A673 (cell line): ENCODE measurements at regions not wholly inside any gene's neighbourhood (a gene's known extent, or its start where the extent isn't known, plus 50 kb on each side); places are given as distances from the start of the nearest gene placed in this dataset.

Experiments used
- BruUV-seq: library from RNA; stranded (reverse); fragments of 400-500 nt; replicated peaks from 2 replicates; lab custom pipeline; 2021; lab: Mats Ljungman, UMichigan
- CTCF ChIA-PET: fragments of 300-600 bp; sonication (Branson Sonifier 250); formaldehyde crosslinking; loops from one replicate; lab custom pipeline; 2022; ENCODE audit warnings: antibody characterized with exemption; lab: Charles Lee
- POLR2A ChIA-PET: fragments of 300-600 bp; sonication (Branson Sonifier 250); formaldehyde crosslinking; loops from one replicate; lab custom pipeline; 2022; ENCODE audit warnings: antibody characterized with exemption; ENCODE audit not compliant: low non-redundant PET; lab: Charles Lee
- DNase-seq: peaks from one replicate; pipeline ENCODE4 v3.0.0-alpha.2; 2015; ENCODE audit warnings: low spot score
- H3K27ac ChIP-seq: fragments of 200-600 bp; sonication (generic); 2 replicates; pipeline ENCODE4 v1.5.1; 2016; ENCODE audit warnings: mixed run types, low read depth, mild to moderate bottlenecking, mixed read lengths, antibody characterized with exemption, low read length; ENCODE audit not compliant: poor library complexity, severe bottlenecking
- H3K27me3 ChIP-seq: fragments of 200-600 bp; sonication (generic); replicated peaks from 2 replicates; pipeline ENCODE4 v1.6.1; 2017; ENCODE audit warnings: mixed run types, low read depth, mild to moderate bottlenecking, mixed read lengths, antibody characterized with exemption, low read length; ENCODE audit not compliant: insufficient read depth, poor library complexity
- H3K36me3 ChIP-seq: fragments of 200-600 bp; sonication (generic); 2 replicates; pipeline ENCODE4 v1.6.1; 2016; ENCODE audit warnings: mixed run types, mild to moderate bottlenecking, mixed read lengths, antibody characterized with exemption, low read length; ENCODE audit not compliant: insufficient read depth, poor library complexity, severe bottlenecking
- H3K4me1 ChIP-seq: fragments of 200-600 bp; sonication (generic); 2 replicates; pipeline ENCODE4 v1.6.1; 2017; ENCODE audit warnings: mixed run types, mild to moderate bottlenecking, mixed read lengths, antibody characterized with exemption, low read length; ENCODE audit not compliant: insufficient read depth, poor library complexity, severe bottlenecking
- H3K4me3 ChIP-seq: fragments of 200-600 bp; sonication (generic); 2 replicates; pipeline ENCODE4 v1.5.1; 2016; ENCODE audit warnings: low read depth, mixed run types, mild to moderate bottlenecking, mixed read lengths, low read length; ENCODE audit not compliant: poor library complexity, severe bottlenecking
- H3K9me3 ChIP-seq: fragments of 200-600 bp; sonication (generic); 2 replicates; pipeline ENCODE4 v1.6.1; 2016; ENCODE audit warnings: mixed run types, low read depth, mild to moderate bottlenecking, mixed read lengths, antibody characterized with exemption, low read length; ENCODE audit not compliant: poor library complexity, severe bottlenecking
- EZH2 ChIP-seq: fragments of 200-600 bp; sonication (generic); IDR thresholded peaks from 2 replicates; pipeline ENCODE4 v1.6.1; 2017; ENCODE audit warnings: borderline replicate concordance, low read depth, mild to moderate bottlenecking, mixed read lengths, antibody characterized with exemption, low read length; ENCODE audit not compliant: poor library complexity, severe bottlenecking
- intact Hi-C: fragments of 100-400 bp; cut with micrococcal nuclease; formaldehyde crosslinking; loops from one replicate; pipeline ENCODE4 v1.10.0; 2022; ENCODE audit not compliant: unreplicated experiment
- TF ChIP-seq, protein P1 (sequence below): fragments of 300-800, 200-600 bp; sonication (generic); conservative IDR thresholded peaks from 2 replicates; pipeline ENCODE4 v1.5.1; 2017; ENCODE audit warnings: low read depth, mild to moderate bottlenecking, antibody characterized with exemption, low read length, moderate library complexity, mixed read lengths

DNA sequence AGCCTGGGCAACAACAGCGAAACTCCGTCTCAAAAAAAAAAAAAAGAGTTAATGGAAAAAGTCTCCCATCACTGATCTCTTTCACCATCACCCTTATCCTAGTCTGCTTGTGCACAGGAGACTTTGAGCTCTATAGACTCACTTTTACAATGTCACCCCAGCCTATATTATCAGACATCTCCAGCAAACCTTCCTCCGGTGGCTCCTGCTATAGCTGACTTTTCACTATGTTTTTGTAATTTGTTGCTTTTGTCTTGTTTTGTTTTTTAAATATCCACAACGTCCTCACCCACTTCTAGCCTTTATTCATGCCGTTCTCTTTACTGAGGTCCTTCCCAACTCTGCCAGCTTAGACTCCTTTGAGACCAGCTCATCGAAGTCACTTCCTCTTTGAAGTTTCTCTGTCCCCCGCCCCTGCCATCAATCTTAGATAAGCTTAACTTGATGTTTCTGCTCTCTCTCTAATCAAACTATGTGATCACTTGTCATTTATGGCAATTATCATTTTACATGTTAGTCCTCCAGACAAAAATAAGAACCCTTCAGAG lies 82.7 kb upstream of the CHD2 start:
- no peak for TF ChIP-seq EZH2
- TF ChIP-seq, protein P1, sequence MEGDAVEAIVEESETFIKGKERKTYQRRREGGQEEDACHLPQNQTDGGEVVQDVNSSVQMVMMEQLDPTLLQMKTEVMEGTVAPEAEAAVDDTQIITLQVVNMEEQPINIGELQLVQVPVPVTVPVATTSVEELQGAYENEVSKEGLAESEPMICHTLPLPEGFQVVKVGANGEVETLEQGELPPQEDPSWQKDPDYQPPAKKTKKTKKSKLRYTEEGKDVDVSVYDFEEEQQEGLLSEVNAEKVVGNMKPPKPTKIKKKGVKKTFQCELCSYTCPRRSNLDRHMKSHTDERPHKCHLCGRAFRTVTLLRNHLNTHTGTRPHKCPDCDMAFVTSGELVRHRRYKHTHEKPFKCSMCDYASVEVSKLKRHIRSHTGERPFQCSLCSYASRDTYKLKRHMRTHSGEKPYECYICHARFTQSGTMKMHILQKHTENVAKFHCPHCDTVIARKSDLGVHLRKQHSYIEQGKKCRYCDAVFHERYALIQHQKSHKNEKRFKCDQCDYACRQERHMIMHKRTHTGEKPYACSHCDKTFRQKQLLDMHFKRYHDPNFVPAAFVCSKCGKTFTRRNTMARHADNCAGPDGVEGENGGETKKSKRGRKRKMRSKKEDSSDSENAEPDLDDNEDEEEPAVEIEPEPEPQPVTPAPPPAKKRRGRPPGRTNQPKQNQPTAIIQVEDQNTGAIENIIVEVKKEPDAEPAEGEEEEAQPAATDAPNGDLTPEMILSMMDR, result no peak
- POLR2A ChIA-PET, result no interaction called here

DNA sequence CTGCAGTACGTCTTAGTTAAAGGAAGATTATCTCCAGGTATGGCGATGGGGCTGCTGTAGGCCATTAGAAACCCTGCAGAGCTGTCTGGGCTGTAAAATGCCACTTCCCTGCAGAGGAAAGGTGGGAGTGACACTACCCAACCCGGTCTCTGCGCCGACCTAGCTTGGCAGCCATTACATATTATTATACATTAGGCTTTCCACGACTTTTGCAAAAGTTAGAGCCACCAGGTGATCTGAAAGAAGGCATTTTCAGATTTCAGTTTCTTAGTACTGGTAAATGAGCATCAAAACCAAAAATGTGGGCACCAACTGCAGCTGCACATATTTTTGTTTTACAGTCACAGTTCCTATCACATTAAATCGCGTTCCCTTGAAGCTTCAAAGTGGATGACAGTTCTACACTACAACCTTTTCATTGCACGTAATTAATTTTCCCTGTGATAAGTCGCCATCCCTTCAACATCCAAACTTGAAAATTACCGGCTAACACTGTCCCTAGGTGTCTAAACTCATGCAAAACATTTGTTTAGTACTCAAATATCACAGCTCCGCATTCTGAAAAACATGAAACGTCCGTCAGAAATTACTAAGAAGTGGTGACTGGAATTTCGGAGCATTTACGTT lies 81.4 kb upstream of the CHD2 start:
- Histone ChIP-seq H3K36me3 (no peaks in the 10 kb centered on the region), H3K27me3 (no peaks in the 10 kb centered on the region), H3K9me3 (no peaks in the 10 kb centered on the region), H3K4me3 (peak overlapping the region; percentile 31), H3K27ac (peak overlapping the region; percentile 84), H3K4me1 (peaks cover 58% of the 10 kb centered on the region)
- TF ChIP-seq, protein P1, result no peak
- TF ChIP-seq EZH2, result no peak
- ChIA-PET CTCF (interaction anchor here (1.1 kb wide), 1 partner anchor 10 kb away, joined by 3 read pairs; no protein-coding TSS in a partner anchor), POLR2A (interaction anchor here (1.4 kb wide), 1 partner anchor 13 kb away, joined by 10 read pairs; no protein-coding TSS in a partner anchor)
- intact Hi-C loops, result no loop called here
- DNase-seq, result no peak
- no TSS peak for BruUV-seq

More for the DNA sequence above, 82.7 kb upstream of the CHD2 start:
- BruUV-seq, result no TSS peak
- CTCF ChIA-PET, result no interaction called here
- no peaks in the 10 kb centered on the region for H3K9me3 ChIP-seq
- no peaks in the 10 kb centered on the region for H3K27me3 ChIP-seq
- H3K4me3 ChIP-seq, result no peak overlapping the region
- intact Hi-C loops, result no loop called here
- H3K36me3 ChIP-seq, result no peaks in the 10 kb centered on the region
- H3K27ac ChIP-seq, result no peak overlapping the region
- H3K4me1 ChIP-seq, result peaks cover 48% of the 10 kb centered on the region
- no peak for DNase-seq

DNA sequence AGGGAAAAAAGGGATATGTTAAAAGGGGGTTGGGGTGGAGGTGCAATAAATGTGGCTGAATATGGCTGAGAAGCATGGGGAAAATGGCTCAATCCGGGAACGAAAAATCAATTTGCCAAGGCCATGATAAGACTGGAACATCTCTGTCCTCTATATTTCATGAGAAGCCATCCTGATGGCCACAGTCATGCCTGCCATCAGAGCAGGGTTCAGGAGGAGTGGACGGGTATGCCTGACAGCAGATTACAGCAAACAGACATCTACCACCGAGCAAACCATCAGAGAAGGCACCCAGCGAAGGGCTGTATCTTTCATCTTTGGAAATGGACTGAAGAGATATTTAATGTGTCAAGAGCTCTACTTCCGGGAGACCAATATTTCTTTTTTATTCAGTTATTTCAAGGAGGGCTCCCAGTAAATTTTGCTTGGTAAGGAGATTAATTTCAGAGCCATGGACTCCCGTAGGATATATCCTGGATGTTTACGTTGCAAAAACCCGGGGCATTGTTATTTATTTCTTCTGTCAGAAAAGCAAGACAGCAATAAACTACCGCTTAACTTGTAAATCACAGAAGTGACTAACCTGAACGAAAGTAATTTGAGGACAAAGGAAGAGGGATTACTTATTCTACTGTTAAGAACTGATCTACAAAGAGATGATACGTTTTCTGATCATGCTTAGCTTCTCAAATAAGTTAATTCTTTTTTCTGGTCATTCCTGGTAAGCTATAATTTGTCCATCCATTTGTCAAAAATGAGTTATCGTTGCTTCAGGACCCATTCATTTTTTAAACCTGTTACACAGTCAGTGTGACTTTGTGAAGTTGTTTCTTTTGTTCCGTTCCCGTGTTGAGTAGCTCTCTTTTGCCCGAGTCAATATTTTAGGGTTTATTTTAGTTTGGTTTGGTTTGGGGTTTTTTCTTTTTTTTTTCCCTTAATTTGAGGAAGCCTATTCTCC lies 80.6 kb upstream of the CHD2 start:
- BruUV-seq, result TSS peak; percentile 98
- H3K36me3 ChIP-seq, result no peaks in the 10 kb centered on the region
- TF ChIP-seq, protein P1, result no peak
- no peak for TF ChIP-seq EZH2
- POLR2A ChIA-PET, result interaction anchor here (0.5 to 1.4 kb wide), 5 partner anchors 10 to 1059 kb away, joined by 3 to 10 read pairs (median 4); partner anchors contain the start of gene CHD2
- intact Hi-C loops, result no loop called here
- peak overlapping the region; percentile 84 for H3K27ac ChIP-seq
- CTCF ChIA-PET, result interaction anchor here (1.1 kb wide), 1 partner anchor 10 kb away, joined by 3 read pairs; no protein-coding TSS in a partner anchor
- H3K4me3 ChIP-seq, result peak overlapping the region; percentile 31
- peak; percentile 26 for DNase-seq
- H3K27me3 ChIP-seq, result no peaks in the 10 kb centered on the region
- H3K4me1 ChIP-seq, result peaks cover 58% of the 10 kb centered on the region
- no peaks in the 10 kb centered on the region for H3K9me3 ChIP-seq
